NCI-H128 (cell line): ENCODE measurements at regions not wholly inside any gene's neighbourhood (a gene's known extent, or its start where the extent isn't known, plus 50 kb on each side); places are given as distances from the start of the nearest gene placed in this dataset.

ENCODE experiments used
- DNase-seq: peaks from one replicate; lab custom pipeline; 2025; ENCODE audit not compliant: unreplicated experiment; lab: John Stamatoyannopoulos, UW

GRCh38 chr4:27467351-27467750 is 606.7 kb downstream of the STIM2 start:
- no peak for DNase-seq

GRCh38 chr4:27472364-27472763 is 611.7 kb downstream of the STIM2 start:
- DNase-seq: no peak

DNA sequence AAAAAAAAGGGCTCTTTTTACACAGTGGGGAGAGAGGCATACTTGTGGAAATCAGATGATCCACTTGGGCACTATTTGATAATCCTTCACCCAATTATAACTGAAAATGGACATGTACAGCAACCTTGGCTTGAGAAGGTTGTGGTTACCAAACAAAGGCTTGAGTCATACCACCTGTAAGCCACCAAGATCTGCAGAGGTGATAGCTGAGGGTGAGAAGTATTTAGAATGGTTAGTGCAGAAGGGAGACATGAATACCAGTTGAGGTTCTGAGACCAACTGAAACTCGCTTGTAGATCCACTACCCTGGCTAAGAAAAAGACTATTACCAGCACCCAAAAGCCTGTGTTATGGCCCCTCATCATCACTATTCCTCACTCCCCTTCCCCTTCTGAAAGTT is 614.0 kb downstream of the STIM2 start:
- no peak for DNase-seq

DNA sequence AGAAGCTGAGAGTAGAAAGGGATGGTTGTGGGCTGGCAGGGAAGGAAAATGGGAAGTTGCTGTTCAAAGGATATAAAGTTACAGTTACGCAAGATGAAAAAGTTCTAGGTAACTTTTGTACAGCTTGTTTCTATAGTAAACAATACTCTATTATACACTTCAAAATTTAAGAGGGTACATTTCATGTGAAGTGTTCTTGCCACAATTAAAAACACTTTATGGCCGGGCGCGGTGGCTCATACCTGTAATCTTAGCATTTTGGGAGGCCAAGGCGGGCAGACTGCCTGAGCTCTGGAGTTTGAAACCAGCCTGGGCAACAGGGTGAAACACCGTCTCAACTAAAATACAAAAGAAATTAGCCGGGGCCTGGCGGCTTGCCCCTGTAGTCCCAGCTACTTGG is 623.6 kb downstream of the STIM2 start:
- no peak for DNase-seq

DNA sequence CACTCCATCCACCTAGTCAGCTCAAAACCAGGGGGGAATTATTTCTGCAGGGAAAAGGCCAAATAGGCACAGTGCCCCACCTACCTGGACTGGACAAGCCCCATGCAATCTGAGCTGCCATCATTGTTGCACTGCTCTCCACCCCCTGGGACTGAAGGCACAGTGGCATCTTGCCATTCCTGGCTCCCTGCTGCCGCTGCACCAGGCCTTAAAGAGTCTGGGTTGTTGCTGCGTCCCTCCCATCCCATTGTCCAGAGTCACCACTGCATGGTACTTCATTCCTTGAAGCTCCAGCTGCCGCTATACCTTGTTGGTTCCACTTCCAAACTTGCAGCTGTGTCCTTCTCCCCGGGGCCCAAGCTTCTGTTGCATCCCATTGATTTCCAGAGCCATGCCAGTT is 629.7 kb downstream of the STIM2 start:
- no peak for DNase-seq

- no peak for DNase-seq
These were observed 630.1 kb downstream of the STIM2 start for GRCh38 chr4:27490766-27491165.

GRCh38 chr4:27506401-27506800 is 645.8 kb downstream of the STIM2 start:
- DNase-seq: no peak

DNA sequence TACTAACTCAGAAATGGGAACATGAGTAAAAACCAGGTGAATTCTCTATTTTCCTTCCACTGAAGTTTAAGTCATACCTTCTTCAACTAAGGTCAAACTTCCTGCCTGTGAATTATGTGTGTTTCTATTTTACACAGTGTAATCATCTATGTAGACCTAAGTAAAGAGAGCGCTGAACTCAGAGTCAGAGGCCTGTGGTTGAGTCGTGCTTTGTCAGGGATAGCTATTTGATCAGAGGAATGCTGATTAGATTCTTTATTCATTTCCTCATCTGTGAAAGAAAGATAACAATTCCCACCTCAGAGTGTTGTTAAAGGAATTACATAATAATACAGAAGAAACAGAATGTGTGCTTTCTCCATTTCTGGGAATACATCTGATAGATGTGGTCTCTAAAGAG is 654.1 kb downstream of the STIM2 start:
- DNase-seq: no peak

- DNase-seq: no peak
These were observed 654.5 kb downstream of the STIM2 start for GRCh38 chr4:27515140-27515539.

GRCh38 chr4:27518876-27519275 is 658.2 kb downstream of the STIM2 start:
- no peak for DNase-seq

DNA sequence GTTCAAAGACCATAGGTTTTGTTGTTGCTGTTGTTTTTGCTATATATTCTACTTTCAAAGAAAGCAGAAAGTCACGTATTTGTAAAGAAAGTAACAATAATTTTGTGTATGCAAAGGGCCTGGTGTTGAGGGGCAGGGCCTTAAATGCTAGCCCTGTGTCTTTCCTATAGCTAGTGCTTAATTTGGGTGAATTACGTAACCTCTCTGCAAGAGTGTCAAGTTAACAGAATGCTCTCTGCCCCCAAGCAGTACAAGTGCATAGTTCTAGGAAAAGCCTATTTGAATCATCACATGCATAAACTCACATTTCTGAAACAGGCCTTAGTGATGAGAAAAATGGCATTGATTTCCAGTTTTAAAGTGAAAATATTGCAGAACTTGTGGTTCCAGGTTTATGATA is 663.6 kb downstream of the STIM2 start:
- no peak for DNase-seq

DNA sequence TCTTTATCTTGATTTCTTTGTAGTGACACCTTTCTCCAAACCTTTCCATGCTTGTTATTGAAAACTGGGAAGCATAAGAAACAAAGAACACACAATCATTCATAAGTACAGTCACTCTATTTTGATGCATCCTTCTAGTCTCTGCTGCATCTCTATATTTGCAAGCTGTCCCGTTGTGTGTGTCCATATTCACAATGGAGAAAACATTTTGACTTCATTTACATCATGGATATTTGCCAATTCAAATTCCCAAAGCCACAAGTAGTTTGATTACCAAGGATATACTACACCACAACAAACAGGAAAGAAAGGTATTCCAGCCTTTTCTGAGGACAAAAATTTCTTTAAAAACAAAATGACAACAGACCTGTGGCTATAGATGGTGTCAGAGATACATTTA is 673.8 kb downstream of the STIM2 start:
- no peak for DNase-seq

DNA sequence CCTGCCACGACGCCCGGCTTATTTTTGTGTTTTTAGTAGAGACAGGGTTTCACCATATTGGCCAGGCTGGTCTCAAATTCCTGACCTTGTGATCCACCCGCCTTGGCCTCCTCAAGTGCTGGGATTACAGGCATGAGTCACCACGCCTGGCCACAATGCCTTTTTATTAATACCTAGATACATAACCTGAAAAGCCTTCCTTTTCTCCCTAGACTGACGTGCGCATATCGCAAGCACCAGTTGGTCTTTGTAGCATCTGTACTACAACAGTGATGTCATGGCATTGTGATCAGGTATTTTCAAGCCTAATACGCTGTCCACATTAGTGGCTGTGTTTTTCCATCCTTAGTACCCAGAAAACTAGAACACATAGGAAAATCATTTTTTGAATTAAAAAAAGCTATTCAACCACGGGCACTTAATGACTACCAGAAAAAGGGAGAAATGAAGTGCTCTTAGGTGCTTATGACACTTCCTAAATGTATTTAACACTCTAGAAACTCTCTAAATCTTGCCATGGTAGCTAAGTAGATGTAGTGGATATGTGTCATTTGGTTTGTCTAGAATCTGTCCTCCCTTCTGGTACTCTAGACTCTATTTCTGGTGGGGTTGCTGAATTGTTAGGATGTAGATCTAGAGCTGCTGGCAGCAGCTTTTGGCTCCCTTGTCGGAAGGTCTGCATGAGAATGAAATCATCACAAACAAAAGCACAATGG is 707.8 kb downstream of the STIM2 start:
- no peak for DNase-seq

DNA sequence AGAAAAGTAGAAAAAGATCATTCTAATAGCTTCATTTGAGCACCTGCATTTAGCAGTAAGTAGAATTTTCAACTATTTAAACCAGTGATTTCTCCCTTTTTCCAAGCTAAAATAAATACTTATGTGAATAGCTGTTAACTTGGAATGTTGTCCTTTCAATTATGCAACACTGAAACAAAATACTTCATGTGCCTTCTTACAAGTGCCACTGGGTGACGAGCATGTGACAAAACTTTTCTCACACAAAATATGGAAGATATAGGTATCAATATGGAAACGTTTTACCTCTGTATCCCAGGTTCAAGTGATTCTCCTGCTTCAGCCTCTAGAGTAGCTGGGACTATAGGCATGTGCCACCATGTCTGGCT is 708.3 kb downstream of the STIM2 start:
- DNase-seq: no peak

DNA sequence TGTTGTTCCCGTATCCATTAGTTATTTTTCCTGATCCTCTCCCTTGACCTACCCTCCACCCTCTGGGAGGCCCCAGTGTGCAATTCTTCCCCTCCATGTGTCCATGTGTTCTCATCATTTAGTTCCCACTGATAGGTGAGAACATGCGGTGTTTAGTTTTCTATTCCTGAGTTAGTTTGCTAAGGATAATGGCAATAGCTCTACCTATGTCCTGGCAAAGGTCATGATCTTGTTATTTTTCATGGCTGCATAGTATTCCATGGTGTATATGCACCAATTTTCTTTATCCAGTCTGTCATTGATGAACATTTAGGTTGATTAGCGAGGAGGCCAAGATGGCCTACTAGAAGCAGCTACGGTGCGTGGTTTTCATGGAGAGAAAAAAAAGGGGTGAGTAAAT is 714.1 kb downstream of the STIM2 start:
- DNase-seq: no peak

DNA sequence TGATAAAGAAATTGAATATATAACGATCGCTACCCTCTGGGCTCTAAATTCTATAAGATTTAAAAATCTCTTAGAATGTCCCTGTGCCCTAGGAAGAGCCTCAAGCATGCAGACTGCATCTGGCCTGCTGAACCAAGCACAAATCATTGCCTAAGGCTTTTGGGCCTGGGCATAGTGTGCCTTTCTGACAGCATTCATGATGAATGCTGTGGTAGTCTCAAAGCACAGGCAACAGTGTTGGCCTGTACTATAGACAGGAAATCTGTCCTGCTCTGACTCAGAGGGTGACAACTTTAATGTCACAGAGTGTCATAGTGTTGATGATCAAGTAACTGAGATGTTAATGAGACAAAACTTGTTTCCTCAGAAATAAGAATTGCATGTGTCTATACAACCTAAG is 717.3 kb downstream of the STIM2 start:
- no peak for DNase-seq

DNA sequence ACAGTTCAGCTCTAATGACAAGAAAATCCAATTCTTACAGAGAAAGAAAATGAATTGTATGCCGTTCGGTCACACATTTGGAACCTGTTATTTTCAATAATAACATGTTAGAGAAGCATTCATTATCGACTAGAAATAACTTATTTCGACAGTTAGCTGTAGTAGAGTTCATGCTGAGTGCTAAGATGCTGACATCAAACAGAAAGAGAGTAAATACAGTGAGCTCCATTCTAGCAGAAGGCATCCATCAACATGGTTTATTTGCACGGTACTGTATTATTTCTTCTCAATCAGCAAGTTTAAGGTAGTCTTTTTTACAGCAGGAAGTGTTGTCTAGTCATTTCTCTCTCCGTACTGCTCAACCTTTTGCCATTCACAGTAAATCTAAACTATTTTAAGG is 732.1 kb downstream of the STIM2 start:
- no peak for DNase-seq

GRCh38 chr4:27594922-27595321 is 734.3 kb downstream of the STIM2 start:
- no peak for DNase-seq

DNA sequence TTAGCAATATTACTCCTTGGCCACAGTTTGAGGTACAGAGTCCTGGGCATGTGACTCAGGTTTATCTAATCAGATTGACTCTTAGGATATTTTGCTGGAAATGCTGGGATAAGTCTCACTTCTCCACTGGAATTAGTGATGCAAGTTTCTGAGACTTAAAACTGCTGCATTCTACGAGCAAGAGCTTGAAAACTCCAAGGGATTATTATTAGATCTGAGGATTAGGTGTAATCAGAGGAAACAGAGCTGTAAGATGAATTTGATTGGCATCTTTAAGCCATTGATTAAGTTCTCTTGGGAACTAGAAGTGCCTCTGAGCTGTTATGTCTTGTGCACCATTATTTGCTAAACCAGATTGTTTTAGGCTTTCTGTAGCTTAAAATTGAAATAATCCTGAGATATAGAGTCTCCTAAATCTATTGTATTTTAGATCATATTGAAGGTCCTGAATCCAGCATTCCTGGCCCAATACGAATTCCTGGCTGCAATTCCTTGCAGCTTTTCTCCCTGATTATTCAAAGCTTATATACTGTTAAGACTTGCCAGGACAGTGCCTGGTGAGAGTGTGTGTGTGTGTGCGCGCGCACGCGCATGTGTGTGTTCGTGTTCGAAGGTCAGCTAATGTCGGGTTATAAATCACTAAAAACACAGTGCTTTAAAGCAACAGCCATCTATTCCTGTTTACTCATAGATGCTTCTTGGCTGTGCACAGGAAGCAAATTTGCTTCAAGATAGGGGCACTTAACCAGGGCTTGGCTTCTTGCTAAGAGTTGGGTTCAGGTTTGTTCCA is 735.1 kb downstream of the STIM2 start:
- no peak for DNase-seq

DNA sequence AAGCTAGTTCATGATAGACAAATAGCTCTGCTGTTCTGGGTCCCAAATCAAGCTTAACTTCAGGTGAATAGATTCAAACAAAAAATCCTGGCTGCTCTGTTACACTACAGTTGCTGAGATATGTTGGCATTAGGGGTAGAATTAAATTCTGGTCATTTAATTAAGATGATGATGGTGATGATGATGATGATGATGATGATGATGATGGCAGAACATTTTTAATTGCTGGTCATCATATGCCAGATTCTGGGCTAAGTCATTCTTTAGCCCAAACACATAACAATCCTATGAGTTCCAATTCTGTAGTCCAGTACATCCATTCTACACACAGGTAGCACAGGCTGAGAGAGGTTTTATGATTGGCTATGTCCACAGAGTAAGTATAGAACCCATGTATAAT is 741.5 kb downstream of the STIM2 start:
- DNase-seq: no peak

- DNase-seq: no peak
These were observed 744.1 kb downstream of the STIM2 start for GRCh38 chr4:27604692-27605091.

DNA sequence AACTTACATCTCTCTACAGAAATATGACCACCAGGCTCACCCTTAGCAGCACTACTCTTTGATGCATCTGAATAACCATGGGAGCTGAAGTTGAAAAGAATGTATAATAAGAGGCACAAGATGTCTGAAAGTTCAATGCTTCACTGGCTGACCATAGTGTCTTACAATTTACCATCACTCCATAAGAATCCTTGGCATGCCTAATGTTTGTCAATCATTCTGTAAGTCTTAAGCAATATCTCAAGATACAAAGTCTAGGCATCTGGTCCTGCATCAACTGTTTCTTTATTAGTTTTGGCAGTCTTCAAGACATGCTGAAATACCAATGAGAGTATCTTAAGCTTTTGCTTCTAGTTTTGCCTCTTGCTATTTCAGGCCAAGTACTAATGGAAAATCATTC is 755.5 kb downstream of the STIM2 start:
- DNase-seq: no peak

GRCh38 chr4:27619435-27619834 is 758.8 kb downstream of the STIM2 start:
- no peak for DNase-seq
